NCI-H2029 (cell line): ENCODE measurements at regions not wholly inside any gene's neighbourhood (a gene's known extent, or its start where the extent isn't known, plus 50 kb on each side); places are given as distances from the start of the nearest gene placed in this dataset.
"Not testable (repeated sequence)": the region's sequence is repeated elsewhere in the genome, so short reads cannot be mapped to it uniquely, and the experiment has no call there.

Experiments used
- DNase-seq: peaks from one replicate; lab custom pipeline; 2025; lab: John Stamatoyannopoulos, UW

DNA sequence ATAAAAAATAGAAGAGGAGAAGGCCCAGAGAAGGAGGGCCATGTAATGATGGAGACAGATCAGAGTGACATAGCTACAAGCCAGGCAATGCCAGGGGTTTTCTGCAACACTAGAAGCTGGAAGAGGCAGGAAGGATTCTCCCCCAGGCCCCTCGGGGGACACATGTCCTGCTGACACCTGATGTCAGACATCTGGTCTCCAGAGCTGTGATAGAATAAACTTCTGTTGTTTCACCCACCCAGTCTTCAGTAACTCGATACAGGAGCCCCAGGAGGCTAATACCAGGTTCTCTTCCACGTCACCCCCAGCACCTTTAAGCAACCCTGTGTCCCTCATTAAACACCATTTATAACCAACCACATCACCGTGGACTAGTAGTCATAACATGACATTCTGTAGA is 94.9 kb downstream of the TMEM130 start:
- DNase-seq: no peak

DNA sequence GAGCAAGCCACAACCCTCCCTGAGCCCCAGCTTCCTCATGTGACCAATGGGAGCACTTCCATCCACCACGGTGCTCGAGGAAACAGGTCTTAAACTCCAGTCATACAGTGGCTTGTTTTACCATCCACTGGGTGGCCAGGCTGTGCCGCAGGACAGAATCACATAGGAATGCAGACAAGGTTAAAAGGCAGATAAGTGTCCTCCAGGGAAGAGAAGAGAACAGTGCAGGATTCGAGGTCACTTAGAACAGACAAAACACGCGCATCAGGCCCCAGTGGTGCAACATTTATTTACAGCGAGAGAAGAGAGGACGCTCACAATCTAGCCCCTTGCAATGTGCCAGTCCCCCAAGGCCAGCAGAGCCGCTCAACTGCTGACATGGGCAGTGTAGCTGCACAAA is 92.8 kb downstream of the TMEM130 start:
- no peak for DNase-seq

DNA sequence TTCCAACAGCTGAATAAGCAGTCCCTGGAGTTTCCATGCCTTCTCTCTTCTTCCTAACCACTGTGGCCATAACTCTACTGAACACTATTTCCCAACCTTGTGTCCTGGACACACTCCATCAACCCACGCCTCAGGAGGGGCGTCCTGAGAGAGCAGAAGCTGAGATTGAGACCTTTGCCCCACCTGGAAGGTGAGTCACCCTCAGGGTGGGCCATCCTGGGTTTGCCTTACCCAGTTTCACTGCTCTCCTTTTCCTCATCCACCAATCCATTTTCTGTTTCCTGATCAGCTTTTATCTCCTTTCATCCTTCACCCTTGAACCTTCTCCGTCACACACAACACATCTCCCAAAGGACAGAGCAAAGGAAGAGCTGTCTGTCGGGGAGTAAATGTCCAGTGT is 91.4 kb downstream of the TMEM130 start:
- no peak for DNase-seq

DNA sequence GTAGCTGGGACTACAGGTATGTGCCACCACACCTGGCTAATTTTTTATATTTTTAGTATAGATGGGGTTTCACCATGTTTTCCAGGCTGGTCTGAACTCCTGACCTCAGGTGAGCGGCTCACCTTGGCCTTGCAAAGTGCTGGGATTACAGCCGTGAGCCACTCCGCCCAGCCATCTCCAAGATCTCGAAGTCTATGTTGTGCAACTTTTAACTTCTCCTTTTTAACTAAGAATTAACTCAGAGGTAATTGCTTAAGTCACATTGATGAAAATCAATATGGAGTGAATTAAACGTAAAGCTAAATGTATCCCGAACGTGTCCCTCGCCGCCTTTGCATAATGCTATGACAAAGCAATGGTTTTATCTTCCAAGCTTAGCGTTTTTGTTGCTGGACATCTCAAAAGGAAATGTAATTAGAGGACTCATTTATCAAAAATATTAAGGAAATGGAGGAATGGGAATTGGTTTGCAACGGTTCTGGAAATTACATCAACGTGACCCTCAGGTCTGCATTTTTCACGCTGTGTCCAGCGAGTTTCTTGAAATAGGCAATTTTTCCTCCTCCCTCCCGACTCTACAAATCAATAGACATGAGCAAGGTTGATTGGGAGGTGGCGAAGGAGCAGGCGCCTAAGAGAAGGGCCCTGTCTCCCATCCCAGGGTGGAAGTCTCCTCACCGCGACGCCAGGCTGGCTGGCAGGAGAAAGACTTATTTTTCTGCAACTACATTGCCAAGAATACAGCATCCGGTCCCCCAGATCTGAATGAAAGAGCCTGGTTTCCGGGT is 89.8 kb downstream of the TMEM130 start:
- DNase-seq: no peak

DNA sequence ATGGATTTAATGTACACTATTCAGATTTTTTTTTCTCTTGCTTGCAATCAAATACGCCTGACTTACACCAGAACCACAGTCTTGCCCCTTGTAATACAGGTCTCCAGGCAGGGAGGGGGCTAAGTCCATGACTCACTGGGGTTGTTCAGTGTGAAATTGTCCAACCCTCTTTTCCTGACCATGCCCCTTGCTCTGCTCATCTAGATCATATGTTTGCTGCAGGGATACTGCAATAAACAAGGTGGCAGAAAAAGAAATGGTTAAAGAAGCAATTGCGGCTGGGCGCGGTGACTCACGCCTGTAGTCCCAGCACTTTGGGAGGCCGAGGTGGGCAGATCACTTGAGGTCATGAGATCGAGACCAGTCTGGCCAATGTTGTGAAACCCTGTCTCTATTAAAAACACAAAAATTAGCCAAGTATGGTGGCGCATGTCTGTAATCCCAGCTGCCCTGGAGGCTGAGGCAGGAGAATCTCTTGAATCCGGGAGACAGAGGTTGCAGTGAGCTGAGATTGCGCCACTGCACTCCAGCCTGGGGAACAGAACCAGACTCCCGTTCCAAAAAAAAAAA is 85.5 kb downstream of the TMEM130 start:
- no peak for DNase-seq

DNA sequence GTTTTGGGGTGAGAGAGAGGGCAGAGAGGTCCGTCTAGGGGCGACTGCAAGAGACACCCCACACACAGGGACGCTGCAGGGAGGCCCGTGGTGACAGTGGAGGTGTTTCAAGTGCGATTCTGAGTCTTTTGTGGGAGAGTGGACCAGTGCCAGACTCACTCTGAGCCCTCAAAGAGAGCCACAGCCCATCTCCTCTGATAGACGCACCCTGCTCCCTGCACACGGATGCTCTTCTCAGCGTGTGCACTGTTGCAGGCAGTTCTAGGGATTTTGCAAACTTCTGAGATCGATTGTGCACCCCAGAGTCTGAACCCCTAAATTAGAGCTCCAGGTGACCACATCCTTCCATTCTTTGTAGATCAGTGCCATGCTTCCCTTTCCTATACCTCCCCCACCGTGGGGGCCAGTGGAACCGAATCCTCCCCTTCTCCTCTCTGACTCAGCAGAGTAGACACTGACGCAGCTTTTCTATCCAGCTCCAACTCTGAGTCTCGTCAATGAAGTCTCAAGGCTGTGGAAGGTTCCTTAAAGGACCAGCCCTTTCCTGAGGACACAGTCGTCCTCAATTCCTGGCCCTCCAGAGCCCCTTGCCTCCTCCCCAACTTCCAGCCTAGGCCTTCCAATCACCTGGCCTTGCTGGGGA is 83.8 kb downstream of the TMEM130 start:
- no peak for DNase-seq

DNA sequence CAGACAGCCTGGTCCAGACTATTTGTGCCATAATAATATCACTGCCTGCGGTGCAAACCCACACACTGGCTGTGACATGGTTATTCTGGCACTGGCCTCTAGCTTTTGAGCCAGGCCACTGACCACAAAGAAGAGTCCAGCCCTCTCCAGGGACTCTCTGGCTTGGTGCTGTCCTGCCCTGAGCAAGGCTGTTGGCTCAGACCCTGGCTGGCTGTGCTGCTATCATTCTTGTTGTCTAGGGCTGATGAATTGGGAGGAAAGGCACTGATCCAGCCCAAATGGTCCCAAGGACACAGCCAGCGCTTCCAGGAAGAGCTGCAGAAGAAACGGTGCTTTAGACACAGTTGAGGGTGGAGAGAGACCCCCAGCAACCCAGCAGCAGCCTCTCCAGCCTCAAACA is 80.8 kb downstream of the TMEM130 start:
- no peak for DNase-seq

DNA sequence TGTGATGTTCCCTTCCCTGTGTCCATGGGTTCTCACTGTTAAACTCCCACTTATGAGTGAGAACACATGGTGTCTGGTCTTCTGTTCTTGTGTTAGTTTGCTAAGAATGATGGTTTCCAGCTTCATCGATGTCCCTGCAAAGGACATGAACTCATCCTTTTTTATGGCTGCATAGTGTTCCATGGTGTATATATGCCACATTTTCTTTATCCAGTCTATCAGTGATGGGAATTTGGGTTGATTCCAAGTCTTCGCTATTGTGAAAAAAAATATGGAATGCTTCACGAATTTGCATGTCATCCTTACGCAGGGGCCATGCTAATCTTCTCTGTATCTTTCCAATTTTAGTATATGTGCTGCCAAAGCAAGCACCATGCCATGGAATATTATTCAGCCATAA is 75.4 kb downstream of the TMEM130 start:
- not testable (repeated sequence) for DNase-seq

DNA sequence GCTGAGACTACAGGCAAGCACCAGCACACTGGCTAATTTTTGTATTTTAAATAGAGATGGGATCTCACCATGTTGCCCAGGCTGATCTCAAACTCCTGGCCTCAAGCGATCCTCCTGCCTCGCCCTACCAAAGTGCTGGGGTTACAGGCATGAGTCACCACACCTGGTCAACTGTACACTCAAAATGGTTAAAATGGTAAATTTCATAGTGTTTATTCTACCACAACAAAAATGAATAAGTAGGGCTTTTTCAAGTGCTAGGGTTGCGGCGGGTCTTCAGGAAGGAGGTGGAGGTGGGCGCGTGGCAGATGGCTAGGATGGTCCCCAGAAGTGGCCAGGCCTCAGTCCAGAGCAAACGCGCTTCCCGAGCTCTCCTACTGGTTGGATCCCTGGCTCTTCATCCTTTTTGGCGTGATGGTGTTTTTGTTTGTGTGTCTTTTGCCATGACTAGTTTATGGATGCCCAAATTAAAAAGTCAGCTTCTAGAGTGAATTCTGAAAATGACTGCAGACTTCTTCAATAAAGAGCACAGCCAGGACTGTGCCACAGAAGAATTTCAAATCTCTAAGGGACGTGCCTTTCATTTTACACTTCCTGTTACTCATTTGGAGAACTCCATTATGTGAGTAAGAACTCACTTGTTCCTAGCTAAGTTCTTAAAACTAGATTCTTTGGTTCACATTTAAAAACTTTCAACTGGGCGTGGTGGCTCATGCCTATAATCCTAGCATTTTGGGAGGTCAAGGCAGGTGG is 73.9 kb downstream of the TMEM130 start:
- DNase-seq: no peak
